ENCODE measurements at regions not wholly inside any gene's neighbourhood (a gene's known extent, or its start where the extent isn't known, plus 50 kb on each side); places are given as distances from the start of the nearest gene placed in this dataset.
"Not testable (repeated sequence)": the region's sequence is repeated elsewhere in the genome, so short reads cannot be mapped to it uniquely, and the experiment has no call there.

DNA sequence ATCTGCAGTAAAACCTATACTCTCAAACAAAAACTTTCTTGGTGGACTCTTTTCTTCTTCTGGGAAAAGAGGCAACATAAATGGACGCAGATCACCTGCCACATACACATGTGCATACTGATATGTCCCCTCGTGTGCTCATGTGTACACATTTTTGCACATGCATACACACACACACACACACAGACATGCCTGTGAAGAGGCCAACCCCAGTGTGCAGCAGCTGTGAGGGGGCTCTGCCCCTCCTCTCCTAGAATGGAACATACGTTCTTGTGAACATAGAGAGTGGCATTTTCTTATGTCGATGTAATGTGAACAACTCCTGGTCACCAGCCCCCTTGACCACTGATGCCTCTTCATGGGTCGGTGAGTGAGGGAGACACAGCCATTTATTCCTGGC, 188.9 kb upstream of the PLGLB2 start:
- DNase-seq: not testable (repeated sequence)

GRCh38 chr2:87559735-87560134, 188.2 kb upstream of the PLGLB2 start:
- DNase-seq: not testable (repeated sequence)

GRCh38 chr2:87565116-87565515, 182.8 kb upstream of the PLGLB2 start:
- DNase-seq: not testable (repeated sequence)

- not testable (repeated sequence) for DNase-seq
Observed at GRCh38 chr2:87566531-87566930, 181.4 kb upstream of the PLGLB2 start.

DNA sequence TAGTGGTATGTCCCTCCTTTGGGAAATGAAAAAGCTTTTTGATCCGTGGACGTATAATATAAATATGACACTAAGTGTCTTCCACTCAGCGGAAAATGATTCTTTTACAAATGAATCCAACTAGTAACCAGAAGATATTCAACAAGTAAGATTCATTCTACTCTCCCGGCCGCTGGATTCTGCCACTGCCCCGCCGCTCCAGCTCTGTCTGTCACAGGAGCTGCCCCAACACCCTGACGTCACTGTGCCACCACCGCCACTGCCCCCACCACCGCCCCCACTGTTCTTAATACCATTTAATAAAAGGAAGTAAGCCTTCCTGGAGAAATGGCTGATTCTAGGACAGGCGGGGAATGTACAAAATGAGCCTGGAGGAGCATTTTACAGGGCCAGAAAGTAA, 180.8 kb upstream of the PLGLB2 start:
- not testable (repeated sequence) for DNase-seq

DNA sequence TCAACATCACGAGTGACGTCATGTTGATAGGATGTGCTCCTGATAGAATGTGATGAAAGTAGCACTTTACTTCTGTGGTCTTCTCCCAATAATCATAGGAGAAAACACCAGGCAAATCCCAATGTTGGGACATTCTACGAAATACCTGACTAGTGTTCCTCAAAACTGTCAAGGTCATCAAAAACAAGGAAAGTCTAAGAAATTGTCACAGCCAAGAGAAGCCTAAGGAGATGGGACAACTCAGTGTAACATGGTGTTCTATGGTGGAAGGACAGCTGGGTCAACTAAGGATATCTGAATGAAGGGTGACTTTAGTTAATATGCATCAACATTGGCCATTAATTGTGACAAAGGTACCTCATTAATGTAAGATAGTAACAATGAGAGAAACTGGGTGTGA, 180.0 kb upstream of the PLGLB2 start:
- DNase-seq: not testable (repeated sequence)

DNA sequence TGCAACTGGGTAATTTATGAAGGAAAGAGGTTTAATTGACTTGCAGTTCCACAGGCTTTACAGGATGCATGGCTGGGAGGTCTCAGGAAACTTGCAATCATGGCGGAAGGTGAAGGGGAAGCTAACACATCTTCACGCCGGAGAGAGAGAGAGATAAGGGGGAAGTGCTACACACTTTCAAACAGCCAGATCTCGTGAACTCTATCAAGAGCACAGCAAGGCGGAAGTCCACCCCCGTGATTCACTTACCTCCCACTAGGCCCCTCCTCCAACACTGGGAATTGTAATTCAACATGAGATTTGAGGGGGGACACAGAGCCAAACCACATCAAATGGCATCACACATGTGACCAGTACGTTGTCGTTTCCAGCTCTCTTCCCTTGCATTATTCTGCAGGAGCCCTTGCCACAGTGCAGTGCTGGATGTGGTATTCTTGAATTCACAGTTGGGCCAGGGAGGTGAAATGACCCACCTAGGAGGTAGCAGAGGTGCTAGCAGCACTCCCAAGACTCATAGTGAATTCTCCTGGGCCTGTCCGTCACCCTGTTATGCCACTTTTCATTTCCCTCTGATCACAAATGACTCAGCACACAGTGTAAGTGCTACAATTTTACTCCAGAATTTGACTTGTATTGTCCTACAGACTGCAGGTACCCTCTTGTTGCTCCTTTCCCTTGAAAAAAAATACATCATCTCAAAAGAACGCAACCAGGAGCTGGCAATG, 179.2 kb upstream of the PLGLB2 start:
- DNase-seq: peak; percentile 18

GRCh38 chr2:87569689-87570397, 178.0 kb upstream of the PLGLB2 start:
- not testable (repeated sequence) for DNase-seq

DNA sequence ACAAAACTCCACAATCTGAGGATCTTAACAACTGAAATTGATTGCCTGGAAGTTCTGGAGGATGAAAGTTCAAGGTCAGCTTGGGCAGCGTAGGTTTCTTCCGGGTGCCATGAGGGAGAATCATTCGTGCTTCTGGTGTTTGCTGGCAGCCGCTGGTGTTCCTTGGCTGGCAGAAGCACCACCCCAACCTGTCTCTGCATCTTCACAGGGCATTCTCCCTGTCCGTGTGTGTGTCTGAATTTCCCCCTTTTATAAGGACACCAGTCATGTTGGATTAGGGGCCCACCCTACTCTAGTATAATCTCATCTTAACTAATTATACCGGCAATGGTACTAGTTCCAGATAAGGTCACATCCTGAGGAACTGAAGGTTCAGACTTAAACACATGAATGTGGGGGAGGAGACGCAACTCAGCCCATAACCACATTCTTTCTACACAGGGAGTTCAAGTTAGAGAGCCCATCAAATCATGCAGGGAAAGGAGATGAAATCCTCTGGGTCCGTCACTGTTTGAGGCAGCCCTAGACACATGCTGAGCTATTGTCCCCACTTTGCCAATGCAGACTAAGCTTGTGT, 175.9 kb upstream of the PLGLB2 start:
- DNase-seq: not testable (repeated sequence)

DNA sequence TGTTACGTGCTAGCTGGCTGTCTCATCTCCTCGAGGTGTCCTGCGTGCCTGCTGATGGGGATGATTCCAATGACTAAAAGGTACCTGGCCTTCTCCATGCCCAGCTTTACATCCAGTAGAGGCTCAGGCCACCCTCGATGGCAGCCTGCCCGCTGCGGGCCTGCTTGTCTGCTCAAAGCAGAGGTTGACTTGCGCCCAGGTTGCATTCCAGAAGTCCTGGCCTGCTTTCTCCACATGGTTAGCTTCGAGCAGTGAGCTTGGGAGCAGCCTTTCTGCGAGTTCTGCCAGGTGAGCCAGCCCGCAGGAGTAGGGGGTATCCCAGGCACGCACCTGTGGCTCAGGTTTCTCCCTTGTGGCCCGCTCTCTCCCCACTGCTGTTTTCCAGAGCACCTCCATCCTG, 175.0 kb upstream of the PLGLB2 start:
- DNase-seq: not testable (repeated sequence)

GRCh38 chr2:87573386-87574192, 174.3 kb upstream of the PLGLB2 start:
- not testable (repeated sequence) for DNase-seq

DNA sequence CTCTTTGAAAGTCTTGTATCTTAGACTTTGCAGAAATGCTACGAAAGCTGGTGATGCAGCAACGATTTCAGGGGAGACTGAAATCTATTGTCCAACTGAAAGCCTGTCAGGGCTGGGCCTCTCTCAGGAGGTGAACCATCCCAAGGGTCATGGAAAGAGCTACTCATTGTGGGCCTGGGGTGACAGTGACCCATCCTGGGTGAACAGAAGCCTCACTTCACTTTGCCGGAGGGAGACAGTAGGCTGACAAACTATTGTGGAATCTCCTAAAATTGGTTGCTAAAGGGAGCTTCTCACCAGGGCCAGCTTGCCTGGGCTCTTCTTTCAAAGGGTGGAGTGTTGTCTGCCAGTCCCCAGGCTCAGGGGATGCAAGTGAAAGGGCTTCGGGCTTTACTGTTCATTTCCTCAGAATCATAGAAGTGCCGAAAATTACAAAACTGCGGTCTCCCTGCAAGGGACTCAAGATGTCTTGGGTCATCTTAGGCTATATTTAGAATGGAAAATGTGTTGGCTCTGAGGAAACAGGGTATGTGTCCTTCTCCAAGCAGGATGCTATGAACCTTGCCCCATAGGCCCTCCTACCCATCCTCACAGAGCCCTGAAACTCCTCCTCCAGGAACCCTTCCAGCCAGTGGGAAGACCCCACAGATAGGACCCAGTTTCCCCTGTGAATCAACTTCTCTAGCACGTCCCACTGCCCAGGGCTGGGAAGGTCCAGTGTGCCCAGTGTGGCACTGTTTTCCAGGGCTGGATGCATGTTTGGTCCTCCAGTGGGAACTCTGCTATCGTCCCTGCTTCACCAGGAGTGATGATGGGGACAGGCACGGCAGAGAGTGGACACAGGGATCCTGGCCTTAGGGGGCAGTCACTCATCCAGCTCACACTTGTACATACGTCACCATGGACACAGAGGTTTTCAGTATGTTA, 173.4 kb upstream of the PLGLB2 start:
- DNase-seq: peak; percentile 2

DNA sequence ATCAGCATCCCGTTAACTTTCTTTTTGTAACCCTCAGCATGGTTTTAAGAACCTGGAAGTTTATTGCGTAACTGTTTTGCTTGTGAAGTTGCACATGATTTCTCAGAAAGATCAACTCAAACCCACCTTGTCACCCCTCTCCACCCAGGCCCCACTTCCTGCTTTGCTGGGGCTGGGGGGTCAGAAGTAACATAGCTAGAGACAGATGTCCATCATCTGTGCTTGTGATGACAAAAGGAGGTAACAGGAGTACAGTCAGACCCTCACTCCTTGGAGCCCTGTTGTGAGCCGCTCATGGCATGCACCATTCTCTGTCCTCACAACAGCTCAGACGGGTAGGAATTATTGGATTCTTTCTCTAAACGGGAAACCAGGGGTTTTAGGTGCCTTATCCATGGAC, 172.7 kb upstream of the PLGLB2 start:
- not testable (repeated sequence) for DNase-seq

GRCh38 chr2:87577358-87577757, 170.5 kb upstream of the PLGLB2 start:
- DNase-seq: not testable (repeated sequence)

DNA sequence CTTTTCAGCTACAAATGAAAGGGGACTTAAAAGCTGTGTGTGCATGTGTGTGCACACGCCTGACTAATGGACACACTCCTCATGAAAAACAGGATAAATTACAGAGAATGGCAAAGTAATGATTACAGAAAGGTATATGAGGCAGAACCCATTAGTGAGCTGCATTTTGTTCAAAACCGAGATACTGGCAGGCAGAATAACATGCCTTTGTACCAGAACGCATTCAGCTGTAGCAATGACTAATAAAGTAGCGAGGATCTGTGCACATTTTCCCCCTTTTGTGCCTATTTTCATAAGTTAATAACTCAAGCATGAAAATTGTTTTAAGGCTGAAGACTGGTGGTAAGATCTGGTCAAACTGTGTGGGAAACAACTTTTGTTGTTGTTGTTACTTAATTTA, 165.7 kb upstream of the PLGLB2 start:
- DNase-seq: not testable (repeated sequence)

DNA sequence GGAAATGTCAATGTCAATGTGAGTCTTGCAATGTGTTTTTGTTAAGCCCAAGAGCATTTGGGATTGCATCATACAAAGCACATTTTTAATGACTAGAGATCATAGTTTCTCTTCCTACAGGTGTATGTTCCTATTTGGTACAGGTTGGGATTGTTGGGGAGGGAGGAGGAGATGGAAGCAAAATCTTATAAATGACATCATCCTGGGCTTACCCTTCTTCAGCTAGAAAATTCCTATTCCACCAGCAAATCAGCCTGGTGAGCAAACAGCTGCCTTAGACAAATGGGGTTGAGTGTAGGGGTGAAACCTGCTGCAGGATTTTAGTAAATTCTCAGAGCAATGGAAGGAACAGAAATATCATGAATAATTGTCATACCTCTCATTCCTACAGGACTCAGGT, 165.3 kb upstream of the PLGLB2 start:
- DNase-seq: not testable (repeated sequence)

DNA sequence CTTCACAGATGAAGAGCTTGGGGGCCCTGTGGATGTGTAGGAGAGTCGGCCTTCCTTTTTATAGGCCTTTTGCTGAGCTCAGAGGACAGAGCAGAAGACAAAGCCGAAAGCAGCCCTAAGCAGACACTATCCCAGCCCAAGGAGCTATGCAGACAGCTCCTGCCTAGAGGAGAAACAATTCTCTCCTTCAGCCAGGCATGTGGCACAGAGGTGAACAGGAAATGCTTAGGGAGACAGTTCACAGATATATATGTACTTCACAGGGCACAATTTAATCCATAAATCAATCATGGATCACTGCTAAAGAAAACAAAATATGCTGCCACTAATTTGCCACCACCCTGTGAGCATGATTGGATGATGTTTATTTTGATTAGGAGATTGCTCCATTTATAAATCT, 164.5 kb upstream of the PLGLB2 start:
- not testable (repeated sequence) for DNase-seq

- not testable (repeated sequence) for DNase-seq
Observed at GRCh38 chr2:87583803-87584202, 164.1 kb upstream of the PLGLB2 start.

- DNase-seq: not testable (repeated sequence)
Observed at GRCh38 chr2:87584268-87584906, 163.5 kb upstream of the PLGLB2 start.

DNA sequence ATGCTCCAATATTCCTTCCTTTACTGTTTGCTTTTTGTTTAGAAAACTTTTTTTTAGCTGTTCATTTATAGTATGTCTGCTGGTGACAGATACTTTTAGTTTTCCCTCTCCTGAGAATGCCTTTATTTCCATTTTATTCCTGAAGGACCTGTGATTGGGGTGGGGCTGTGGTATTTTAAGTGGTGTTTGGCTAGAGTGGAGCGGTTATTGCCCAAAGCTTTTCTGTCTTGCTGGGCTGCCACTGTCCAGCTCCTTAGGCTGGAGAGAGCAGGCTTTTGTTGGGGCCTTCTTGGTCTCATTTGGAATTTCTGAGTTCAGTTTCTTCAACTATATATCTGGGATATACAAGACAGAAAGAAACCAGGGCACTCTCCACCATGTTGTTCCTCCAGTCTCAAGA, 160.0 kb upstream of the PLGLB2 start:
- DNase-seq: not testable (repeated sequence)

- not testable (repeated sequence) for DNase-seq
Observed at GRCh38 chr2:87592974-87593373, 154.9 kb upstream of the PLGLB2 start.
